HCT116 (cell line): ENCODE measurements at regions not wholly inside any gene's neighbourhood (a gene's known extent, or its start where the extent isn't known, plus 50 kb on each side); places are given as distances from the start of the nearest gene placed in this dataset.

ENCODE experiments used
- ATAC-seq: fragments of 200-7000 bp; cut with Tn5 transposase; 2 replicates; pipeline ENCODE4 v1.9.1; 2020; ENCODE audit warnings: mild to moderate bottlenecking, moderate library complexity
- BruUV-seq: library from RNA; stranded (reverse); fragments of 400-500 nt; replicated peaks from 2 replicates; lab custom pipeline; 2021; lab: Mats Ljungman, UMichigan
- CTCF ChIA-PET: fragments of 300-600 bp; sonication (Branson Sonifier 250); formaldehyde crosslinking; loops from one replicate; lab custom pipeline; 2021; ENCODE audit warnings: antibody characterized with exemption; lab: Charles Lee
- POLR2A ChIA-PET: fragments of 300-600, 350-600 bp; sonication (Branson Sonifier 250); formaldehyde crosslinking; loops from one replicate; lab custom pipeline; 2021; ENCODE audit warnings: antibody characterized with exemption; lab: Charles Lee
- RAD21 ChIA-PET, 2 experiments: fragments of 300-600 bp; sonication (Branson Sonifier 250); formaldehyde crosslinking; loops; one replicate each; lab custom pipeline; 2023; ENCODE audit warnings: low total read pairs in 2 of 2; ENCODE audit not compliant: uncharacterized antibody in 2 of 2, unreplicated experiment in 2 of 2, low non-redundant PET in 1 of 2; lab: Charles Lee
- DNase-seq: peaks from one replicate; pipeline ENCODE4 v3.0.0-alpha.2; 2010; ENCODE audit warnings: low read depth, low spot score
- H2AFZ ChIP-seq: fragments of 200-600 bp; shearing (Covaris generic), sonication (generic); 2 replicates; pipeline ENCODE4 v1.6.1; 2017; ENCODE audit warnings: low read depth, mixed run types, mixed read lengths, antibody characterized with exemption, low read length; ENCODE audit not compliant: poor library complexity, severe bottlenecking
- H3K27ac ChIP-seq: 2 replicates; pipeline ENCODE4 v1.5.1; 2012; ENCODE audit warnings: low read depth, low read length
- H3K27me3 ChIP-seq: fragments of 200-600 bp; sonication (generic); 2 replicates; pipeline ENCODE4 v1.6.1; 2016; ENCODE audit warnings: mixed run types, low read length, mixed read lengths; ENCODE audit not compliant: insufficient read depth
- H3K36me3 ChIP-seq, 2 experiments: fragments of 200-500 bp in 1 of 2; fragments of 200-600 bp in 1 of 2; sonication (Bioruptor generic) in 1 of 2; sonication (generic) in 1 of 2; 2 replicates each; pipeline versions ENCODE4 v1.5.1 to v1.6.1; 2014 to 2016; ENCODE audit warnings: low read length in 2 of 2, inconsistent platforms in 1 of 2, mixed read lengths in 1 of 2, mixed run types in 1 of 2; ENCODE audit not compliant: insufficient read depth in 2 of 2, control insufficient read depth in 1 of 2
- H3K4me1 ChIP-seq, 2 experiments: fragments of 200-600 bp in 1 of 2; sonication (generic) in 1 of 2; 2 replicates each; pipeline versions ENCODE4 v1.5.1 to v1.6.1; 2012 to 2017; ENCODE audit warnings: low read length in 2 of 2, inconsistent platforms in 1 of 2, mild to moderate bottlenecking in 1 of 2, mixed read lengths in 1 of 2, mixed run types in 1 of 2, moderate library complexity in 1 of 2; ENCODE audit not compliant: insufficient read depth in 2 of 2, control insufficient read depth in 1 of 2
- H3K4me2 ChIP-seq: fragments of 200-600 bp; sonication (generic); 2 replicates; pipeline ENCODE4 v1.6.1; 2017; ENCODE audit warnings: mixed run types, low read length, mixed read lengths
- H3K4me3 ChIP-seq, 2 experiments: fragments of 200-600 bp in 1 of 2; sonication (generic) in 1 of 2; replicated peaks in 1 of 2; 2 replicates each; pipeline ENCODE4 v1.5.1; 2011 to 2016; ENCODE audit warnings: low read length in 2 of 2, control low read depth in 1 of 2, low read depth in 1 of 2, mild to moderate bottlenecking in 1 of 2, mixed read lengths in 1 of 2, mixed run types in 1 of 2
- H3K79me2 ChIP-seq: fragments of 200-600 bp; sonication (generic); 2 replicates; pipeline ENCODE4 v1.6.1; 2017; ENCODE audit warnings: mild to moderate bottlenecking, mixed run types, low read length, moderate library complexity, mixed read lengths; ENCODE audit not compliant: insufficient read depth
- H3K9ac ChIP-seq: fragments of 200-600 bp; sonication (generic); 2 replicates; pipeline ENCODE4 v1.6.1; 2016; ENCODE audit warnings: low read length, mixed read lengths
- H3K9me2 ChIP-seq: fragments of 200-600 bp; sonication (generic), shearing (Covaris generic); 2 replicates; pipeline ENCODE4 v1.6.1; 2017; ENCODE audit warnings: mixed run types, mild to moderate bottlenecking, moderate library complexity; ENCODE audit not compliant: insufficient read depth
- H3K9me3 ChIP-seq, 2 experiments: fragments of 200-500 bp in 1 of 2; fragments of 200-600 bp in 1 of 2; sonication (Bioruptor generic) in 1 of 2; sonication (generic) in 1 of 2; 2 replicates each; pipeline ENCODE4 v1.6.1; 2014 to 2017; ENCODE audit warnings: low read length in 2 of 2, mixed read lengths in 2 of 2, inconsistent platforms in 1 of 2, low read depth in 1 of 2, mild to moderate bottlenecking in 1 of 2, mixed run types in 1 of 2, moderate library complexity in 1 of 2; ENCODE audit not compliant: control insufficient read depth in 1 of 2, insufficient read depth in 1 of 2
- H4K20me1 ChIP-seq: fragments of 200-600 bp; sonication (generic), shearing (Covaris generic); 2 replicates; pipeline ENCODE4 v1.6.1; 2017; ENCODE audit warnings: mixed run types, mild to moderate bottlenecking, moderate library complexity; ENCODE audit not compliant: insufficient read depth
- CBX3 ChIP-seq: IDR thresholded peaks from 2 replicates; pipeline ENCODE4 v1.6.1; 2012; ENCODE audit warnings: low read depth
- CEBPB ChIP-seq: IDR thresholded peaks from 2 replicates; pipeline ENCODE4 v1.6.1; 2012; ENCODE audit warnings: low read depth
- EGR1 ChIP-seq: IDR thresholded peaks from 2 replicates; pipeline ENCODE4 v1.6.1; 2012; ENCODE audit warnings: low read depth
- ELF1 ChIP-seq: IDR thresholded peaks from 2 replicates; pipeline ENCODE4 v1.6.1; 2012; ENCODE audit warnings: low read depth, borderline replicate concordance
- EZH2 ChIP-seq: fragments of 200-600 bp; sonication (generic); IDR thresholded peaks from 2 replicates; pipeline ENCODE4 v1.6.1; 2017; ENCODE audit warnings: antibody characterized with exemption, mixed run types
- FOSL1 ChIP-seq: IDR thresholded peaks from 2 replicates; pipeline ENCODE4 v1.6.1; 2012; ENCODE audit warnings: low read depth
- MAX ChIP-seq: IDR thresholded peaks from 2 replicates; pipeline ENCODE4 v1.6.1; 2012
- POLR2A ChIP-seq: IDR thresholded peaks from 2 replicates; pipeline ENCODE4 v1.7.0; 2011; ENCODE audit warnings: borderline replicate concordance; ENCODE audit not compliant: insufficient read depth, insufficient read length; ENCODE audit errors: extremely low read depth
- POLR2AphosphoS5 ChIP-seq: IDR thresholded peaks from 2 replicates; pipeline ENCODE4 v1.6.1; 2011; ENCODE audit warnings: mild to moderate bottlenecking, low read depth, low read length, moderate library complexity
- REST ChIP-seq: IDR thresholded peaks from 2 replicates; pipeline ENCODE4 v1.6.1; 2012; ENCODE audit warnings: low read depth
- SP1 ChIP-seq: IDR thresholded peaks from 2 replicates; pipeline ENCODE4 v1.6.1; 2012; ENCODE audit warnings: low read depth
- TCF7L2 ChIP-seq: IDR thresholded peaks from 2 replicates; pipeline ENCODE4 v1.7.0; 2011; ENCODE audit warnings: borderline replicate concordance, inconsistent platforms; ENCODE audit not compliant: insufficient read depth, insufficient read length; ENCODE audit errors: extremely low read depth
- ZBTB33 ChIP-seq: IDR thresholded peaks from 2 replicates; pipeline ENCODE4 v1.6.1; 2011; ENCODE audit warnings: mild to moderate bottlenecking, low read length, moderate library complexity; ENCODE audit not compliant: insufficient replicate concordance; ENCODE audit errors: extremely low read depth
- ZFX ChIP-seq: fragments of 450-650 bp; IDR thresholded peaks from 2 replicates; pipeline ENCODE4 v1.6.1; 2017
- intact Hi-C: fragments of 100-400 bp; cut with micrococcal nuclease; formaldehyde crosslinking; loops from 2 replicates; pipeline ENCODE4 v1.10.0; 2022
- TF ChIP-seq, protein P1 (sequence below): IDR thresholded peaks from 2 replicates; pipeline ENCODE4 v1.6.1; 2012

- Histone ChIP-seq H3K4me2 (no peak overlapping the region), H3K27ac (no peak overlapping the region), H3K9me2 (no peaks in the 10 kb centered on the region), H3K9ac (no peak overlapping the region), H2AFZ (no peak overlapping the region), H3K36me3 (no peaks in the 10 kb centered on the region), H3K4me1 (no peaks in the 10 kb centered on the region), H3K4me3 (no peak overlapping the region), H4K20me1 (no peaks in the 10 kb centered on the region), H3K79me2 (no peaks in the 10 kb centered on the region), H3K9me3 (no peaks in the 10 kb centered on the region), H3K27me3 (no peaks in the 10 kb centered on the region; the same call in 1 of the 2 replicates)
- ChIA-PET RAD21 (no interaction called here), POLR2A (no interaction called here), CTCF (interaction anchor here (1.1 kb wide), 1 partner anchor 110 kb away, joined by 3 read pairs; no protein-coding TSS in a partner anchor)
- TF ChIP-seq POLR2A (no peak), EZH2 (no peak), FOSL1 (no peak), SP1 (no peak)
- TF ChIP-seq, protein P1, sequence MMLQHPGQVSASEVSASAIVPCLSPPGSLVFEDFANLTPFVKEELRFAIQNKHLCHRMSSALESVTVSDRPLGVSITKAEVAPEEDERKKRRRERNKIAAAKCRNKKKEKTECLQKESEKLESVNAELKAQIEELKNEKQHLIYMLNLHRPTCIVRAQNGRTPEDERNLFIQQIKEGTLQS = no peak
- no peak for ATAC-seq
- no peak for DNase-seq
- intact Hi-C loops = no loop called here
- BruUV-seq = no TSS peak
Measured at GRCh38 chr12:102593134-102593533, 112.8 kb upstream of the IGF1 start.

- no peak for TF ChIP-seq EGR1
- TF ChIP-seq SP1 = no peak
- TF ChIP-seq CBX3 = no peak
- TF ChIP-seq ZFX = no peak
- TF ChIP-seq TCF7L2 = no peak
- no peak for TF ChIP-seq ELF1
- TF ChIP-seq MAX = no peak
- TF ChIP-seq POLR2A = no peak
- no peak for TF ChIP-seq ZBTB33
- no peak for TF ChIP-seq CEBPB
- TF ChIP-seq REST = no peak
- TF ChIP-seq POLR2AphosphoS5 = no peak
- TF ChIP-seq, protein P1 = no peak
- no peak overlapping the region for H3K9ac ChIP-seq
- DNase-seq = no peak
- CTCF ChIA-PET = interaction anchor here (1.1 kb wide), 1 partner anchor 111 kb away, joined by 3 read pairs; no protein-coding TSS in a partner anchor
- no peak overlapping the region for H3K4me2 ChIP-seq
- H3K27ac ChIP-seq = no peak overlapping the region
- H3K4me3 ChIP-seq = no peak overlapping the region
- no peaks in the 10 kb centered on the region for H3K79me2 ChIP-seq
- POLR2A ChIA-PET = no interaction called here
- no peak for ATAC-seq
- no peaks in the 10 kb centered on the region for H3K9me3 ChIP-seq
- no peaks in the 10 kb centered on the region for H3K36me3 ChIP-seq
- no peaks in the 10 kb centered on the region for H3K9me2 ChIP-seq
- no peaks in the 10 kb centered on the region for H3K4me1 ChIP-seq
- intact Hi-C loops = no loop called here
- RAD21 ChIA-PET = interaction anchor here in 1 of 2 experiments (0.5 kb wide), 1 partner anchor 227 kb away, joined by 8 read pairs; no protein-coding TSS in a partner anchor
- BruUV-seq = no TSS peak
- H4K20me1 ChIP-seq = no peaks in the 10 kb centered on the region
- no peaks in the 10 kb centered on the region; the same call in 1 of the 2 replicates for H3K27me3 ChIP-seq
- H2AFZ ChIP-seq = no peak overlapping the region
Measured at GRCh38 chr12:102592134-102592533, 111.8 kb upstream of the IGF1 start.
